Heart left ventricle (tissue), 16 donors: ENCODE measurements at regions not wholly inside any gene's neighbourhood (a gene's known extent, or its start where the extent isn't known, plus 50 kb on each side); places are given as distances from the start of the nearest gene placed in this dataset.

Source experiments
- ATAC-seq, 4 donors: fragments of 200-7000 bp; cut with Tn5 transposase; one replicate each; pipeline ENCODE4 v1.9.1; 2020 to 2022; ENCODE audit warnings: moderate library complexity in 4 of 4, mild to moderate bottlenecking in 3 of 4, moderate number of reproducible peaks in 1 of 4
- DNase-seq, 5 donors: peaks; one replicate each; pipeline ENCODE4 v3.0.0-alpha.2; 2020
- H3K27ac ChIP-seq, 12 donors: fragments of 200-600 bp; sonication (generic) in 4 of 12; one replicate each; pipeline versions ENCODE4 v1.5.0 to v1.8.0; 2016 to 2022; ENCODE audit warnings: mild to moderate bottlenecking in 2 of 12
- H3K27me3 ChIP-seq, 9 donors: fragments of 200-600 bp; sonication (generic) in 2 of 9; one replicate each; pipeline versions ENCODE4 v1.5.1 to v1.8.0; 2016 to 2022; ENCODE audit warnings: mild to moderate bottlenecking in 3 of 9
- H3K36me3 ChIP-seq, 9 donors: fragments of 200-600 bp; sonication (generic) in 2 of 9; one replicate each; pipeline versions ENCODE4 v1.5.0 to v1.8.0; 2018 to 2022; ENCODE audit warnings: mild to moderate bottlenecking in 2 of 9
- H3K4me1 ChIP-seq, 12 donors: fragments of 200-600 bp; sonication (generic) in 4 of 12; one replicate each; pipeline versions ENCODE4 v1.5.0 to v1.8.0; 2016 to 2022; ENCODE audit warnings: mild to moderate bottlenecking in 3 of 12
- H3K4me3 ChIP-seq, 12 donors: fragments of 200-600 bp; sonication (generic) in 4 of 12; one replicate each; pipeline versions ENCODE4 v1.5.0 to v1.8.0; 2017 to 2022; ENCODE audit warnings: mild to moderate bottlenecking in 9 of 12, moderate library complexity in 4 of 12
- H3K9me3 ChIP-seq, 12 donors: fragments of 200-600 bp; sonication (generic) in 4 of 12; one replicate each; pipeline versions ENCODE4 v1.5.0 to v1.8.0; 2016 to 2022; ENCODE audit warnings: mild to moderate bottlenecking in 1 of 12
- POLR2A ChIP-seq, 2 donors: fragments of 450-650 bp; IDR thresholded peaks; one replicate each; pipeline ENCODE4 v1.6.1; 2017; ENCODE audit warnings: antibody characterized with exemption in 2 of 2, mild to moderate bottlenecking in 2 of 2, moderate library complexity in 2 of 2
- WGBS, 4 donors: extraction: QIAGEN DNeasy Blood & Tissue Kit in 2 of 4; methylation state at CpG; one replicate each; pipeline versions ENCODE4 v1.1.5 to v1.1.7; 2013 to 2018; 5-methylcytosine and 5-hydroxymethylcytosine counted together
- intact Hi-C, 10 donors: fragments of 100-400 bp; cut with DNase I; formaldehyde crosslinking; loops; one replicate each; pipeline versions ENCODE4 v1.11.1 to v1.14.2; 2022
- TF ChIP-seq, protein P1 (sequence below), 12 donors: fragments of 200-600 bp; sonication (generic) in 4 of 12; IDR thresholded peaks; one replicate each; pipeline versions ENCODE4 v1.5.0 to v1.8.0; 2018 to 2022; ENCODE audit warnings: antibody characterized with exemption in 12 of 12, mild to moderate bottlenecking in 5 of 12
- donor health status: ischemic (EF 13 %, LVEDD 7.1; RV severe dilation, severe dysfunction).
- donor health status: healthy with polysubstance abuse.
- donor health status: DM: no; HTN: yes; CAD: no.
- donor health status: DM: no; HTN: no; CAD: no.
- donor health status: ischemic (EF 25% LVEDD 6.9; RV normal size, moderate dysfunction).
- donor health status: ischemic (EF 25% LVEDD 5.7; RV mildly dilated, moderate dysfunction).
- donor health status: healthy.
- donor health status: DM: yes; HTN: yes; CAD: no.
- donor health status: ischemic (EF 35%, LVEDD 5.7; RV mildly dilated, moderate dysfunction).
- donor health status: nonischemic (EF 11% LVEDD 7.7; RV severe dilation, severe dysfunction).
- donor health status: DM: yes; HTN: yes; CAD: no.
- donor health status: PGD.
- donor health status: ischemic (EF 29% LVEDD 5.4; RV normal size, mild dysfunction).
- donor health status: nonischemic (EF 23%, LVEDD 6.1; RV moderate dilation, normal function).

DNA sequence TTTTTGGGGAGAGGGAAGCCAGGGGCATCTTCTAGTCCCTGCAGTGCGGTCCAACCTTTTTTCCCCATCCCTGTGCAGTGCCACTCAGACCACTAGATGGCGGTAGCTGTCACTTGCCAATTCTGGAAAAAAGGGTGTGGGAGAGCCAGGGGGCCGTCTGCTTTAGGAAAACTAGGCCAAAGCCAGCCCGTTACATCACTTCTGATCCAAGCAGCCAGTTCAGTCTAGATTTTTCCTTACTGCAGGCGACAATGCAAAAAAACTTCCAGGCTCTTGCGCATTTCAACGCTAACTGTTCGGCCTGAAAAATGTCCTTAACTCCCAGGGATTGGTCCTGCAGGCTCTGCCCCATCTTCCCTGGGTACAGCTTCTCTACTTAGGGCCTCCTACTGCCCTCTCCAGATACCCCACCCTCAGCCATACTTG, 69.2 kb upstream of the CES5A start:
- H3K27ac ChIP-seq: peak overlapping the region in 1 of 12 donors; percentile 14
- H3K27me3 ChIP-seq: peaks cover 0 to 5% (median 0%) of the 10 kb centered on the region in 9 donors
- H3K4me3 ChIP-seq: no peak overlapping the region
- ATAC-seq: peak; percentile 80 to 95 (median 89)
- 32 to 38% (median 37%) methylated on average over 8 of the region's 8 CpGs for WGBS, 4 donors
- intact Hi-C loops: loop anchor here (1.0 to 10.0 kb wide), 7 partner anchors 90 to 374 kb away; partner anchors contain the start of gene GNAO1 (in 5 of the 10)
- no peaks in the 10 kb centered on the region for H3K36me3 ChIP-seq
- TF ChIP-seq, protein P1, sequence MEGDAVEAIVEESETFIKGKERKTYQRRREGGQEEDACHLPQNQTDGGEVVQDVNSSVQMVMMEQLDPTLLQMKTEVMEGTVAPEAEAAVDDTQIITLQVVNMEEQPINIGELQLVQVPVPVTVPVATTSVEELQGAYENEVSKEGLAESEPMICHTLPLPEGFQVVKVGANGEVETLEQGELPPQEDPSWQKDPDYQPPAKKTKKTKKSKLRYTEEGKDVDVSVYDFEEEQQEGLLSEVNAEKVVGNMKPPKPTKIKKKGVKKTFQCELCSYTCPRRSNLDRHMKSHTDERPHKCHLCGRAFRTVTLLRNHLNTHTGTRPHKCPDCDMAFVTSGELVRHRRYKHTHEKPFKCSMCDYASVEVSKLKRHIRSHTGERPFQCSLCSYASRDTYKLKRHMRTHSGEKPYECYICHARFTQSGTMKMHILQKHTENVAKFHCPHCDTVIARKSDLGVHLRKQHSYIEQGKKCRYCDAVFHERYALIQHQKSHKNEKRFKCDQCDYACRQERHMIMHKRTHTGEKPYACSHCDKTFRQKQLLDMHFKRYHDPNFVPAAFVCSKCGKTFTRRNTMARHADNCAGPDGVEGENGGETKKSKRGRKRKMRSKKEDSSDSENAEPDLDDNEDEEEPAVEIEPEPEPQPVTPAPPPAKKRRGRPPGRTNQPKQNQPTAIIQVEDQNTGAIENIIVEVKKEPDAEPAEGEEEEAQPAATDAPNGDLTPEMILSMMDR (IDR thresholded peaks at IDR 0.05): peak; percentile 85 to 96 (median 92)
- TF ChIP-seq POLR2A (IDR thresholded peaks at IDR 0.05): no peak
- DNase-seq: peak; percentile 59 to 77 (median 71)
- peaks cover 0 to 21% (median 0%) of the 10 kb centered on the region in 12 donors for H3K9me3 ChIP-seq
- H3K4me1 ChIP-seq: peaks cover 0 to 6% (median 0%) of the 10 kb centered on the region in 12 donors

- Histone ChIP-seq H3K4me3 (no peak overlapping the region), H3K4me1 (peaks cover 0 to 6% (median 0%) of the 10 kb centered on the region in 12 donors), H3K27ac (no peak overlapping the region), H3K9me3 (peaks cover 0 to 21% (median 0%) of the 10 kb centered on the region in 12 donors), H3K36me3 (no peaks in the 10 kb centered on the region), H3K27me3 (peaks cover 0 to 5% (median 0%) of the 10 kb centered on the region in 9 donors)
- DNase-seq: no peak
- 52 to 63% (median 54%) methylated on average over 4 of the region's 4 CpGs for WGBS, 4 donors
- no peak for TF ChIP-seq POLR2A (IDR thresholded peaks at IDR 0.05)
- TF ChIP-seq, protein P1 (IDR thresholded peaks at IDR 0.05): no peak
- intact Hi-C loops: loop anchor here in 7 of 10 donors (2.0 to 10.0 kb wide), 5 partner anchors 92 to 376 kb away; partner anchors contain the start of gene GNAO1 (in 5 of the 7)
- no peak for ATAC-seq
Measured at GRCh38 chr16:55943267-55943666, 68.1 kb upstream of the CES5A start.

DNA sequence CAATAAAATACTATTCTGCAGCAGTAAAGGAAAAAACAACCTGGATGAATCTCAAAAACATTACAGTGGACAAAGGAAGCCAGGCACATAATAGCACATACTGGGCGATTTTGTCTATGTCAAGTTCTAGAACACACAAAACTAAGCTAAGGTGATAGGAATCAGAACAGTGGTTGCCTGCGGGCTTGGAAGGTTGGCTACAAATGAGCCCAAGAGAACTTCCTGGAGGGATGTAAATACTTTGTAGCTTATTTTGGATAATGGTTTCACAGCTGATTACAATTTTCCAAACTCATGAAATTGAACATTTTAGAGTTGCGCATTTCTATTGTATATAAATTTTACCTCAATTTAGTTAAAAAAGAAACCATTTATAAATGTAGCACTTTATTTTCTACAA, 67.6 kb upstream of the CES5A start:
- 85 to 92% (median 90%) methylated on average over 3 of the region's 3 CpGs for WGBS, 4 donors
- TF ChIP-seq, protein P1 (IDR thresholded peaks at IDR 0.05): no peak
- no peak for TF ChIP-seq POLR2A (IDR thresholded peaks at IDR 0.05)
- H3K27ac ChIP-seq: no peak overlapping the region

DNA sequence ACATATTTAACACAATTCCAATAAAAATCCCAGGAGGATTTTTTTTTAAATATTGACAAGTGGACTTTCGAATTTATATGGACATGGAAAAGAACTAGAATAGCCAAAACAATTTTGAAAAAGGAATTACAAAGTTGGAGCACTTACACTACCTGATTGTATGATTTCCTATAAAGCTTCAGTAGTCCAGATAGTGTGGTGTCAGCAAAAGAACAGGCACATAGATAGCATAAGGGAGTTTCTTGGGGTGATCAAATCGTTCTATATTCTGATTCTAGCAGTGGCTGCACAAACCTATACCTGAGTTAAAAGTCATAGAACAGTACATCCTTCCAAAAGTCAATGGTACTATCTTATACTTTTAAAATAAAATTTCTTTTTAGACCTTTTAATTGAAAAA, 66.4 kb upstream of the CES5A start:
- H3K4me1 ChIP-seq: peaks cover 0 to 6% (median 0%) of the 10 kb centered on the region in 12 donors
- peaks cover 0 to 21% (median 0%) of the 10 kb centered on the region in 12 donors for H3K9me3 ChIP-seq
- no peak overlapping the region for H3K4me3 ChIP-seq
- DNase-seq: no peak
- H3K27ac ChIP-seq: no peak overlapping the region
- intact Hi-C loops: loop anchor here in 7 of 10 donors (5.0 to 10.0 kb wide), 4 partner anchors 93 to 266 kb away; partner anchors contain the start of gene GNAO1 (in 5 of the 7)
- ATAC-seq: no peak
- H3K36me3 ChIP-seq: no peaks in the 10 kb centered on the region
- no peak for TF ChIP-seq POLR2A (IDR thresholded peaks at IDR 0.05)
- TF ChIP-seq, protein P1 (IDR thresholded peaks at IDR 0.05): no peak
- WGBS, 4 donors: 51 to 65% (median 60%) methylated on average over 2 of the region's 2 CpGs
- peaks cover 0 to 5% (median 0%) of the 10 kb centered on the region in 9 donors for H3K27me3 ChIP-seq

More for the DNA sequence above, 67.6 kb upstream of the CES5A start:
- no peak for DNase-seq
- intact Hi-C loops: loop anchor here in 7 of 10 donors (2.0 to 10.0 kb wide), 5 partner anchors 92 to 376 kb away; partner anchors contain the start of gene GNAO1 (in 5 of the 7)
- H3K27me3 ChIP-seq: peaks cover 0 to 5% (median 0%) of the 10 kb centered on the region in 9 donors
- peaks cover 0 to 6% (median 0%) of the 10 kb centered on the region in 12 donors for H3K4me1 ChIP-seq
- ATAC-seq: no peak
- H3K4me3 ChIP-seq: no peak overlapping the region
- H3K36me3 ChIP-seq: no peaks in the 10 kb centered on the region
- H3K9me3 ChIP-seq: peaks cover 0 to 21% (median 0%) of the 10 kb centered on the region in 12 donors
